ENCODE measurements at regions not wholly inside any gene's neighbourhood (a gene's known extent, or its start where the extent isn't known, plus 50 kb on each side); places are given as distances from the start of the nearest gene placed in this dataset.

DNA sequence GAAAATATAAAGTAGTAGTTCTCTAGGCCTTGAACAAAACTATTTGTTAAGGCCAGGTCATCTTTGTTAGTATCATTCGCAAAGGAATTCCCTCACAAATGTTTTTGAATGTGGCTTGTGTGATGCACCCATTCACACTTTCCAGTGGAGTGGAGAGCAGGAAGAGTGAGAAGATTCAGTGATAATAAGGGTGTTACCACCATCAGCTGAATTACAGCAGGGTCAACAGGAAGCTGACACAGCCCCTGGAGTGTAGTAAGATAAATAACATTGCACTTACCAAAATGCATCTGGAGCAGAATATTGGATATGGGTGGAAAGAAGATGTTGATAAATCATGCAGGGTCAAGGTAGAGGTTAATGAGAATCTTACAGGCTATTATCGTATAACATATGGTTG lies 231.0 kb downstream of the DSC3 start:
- TF ChIP-seq, protein P1, sequence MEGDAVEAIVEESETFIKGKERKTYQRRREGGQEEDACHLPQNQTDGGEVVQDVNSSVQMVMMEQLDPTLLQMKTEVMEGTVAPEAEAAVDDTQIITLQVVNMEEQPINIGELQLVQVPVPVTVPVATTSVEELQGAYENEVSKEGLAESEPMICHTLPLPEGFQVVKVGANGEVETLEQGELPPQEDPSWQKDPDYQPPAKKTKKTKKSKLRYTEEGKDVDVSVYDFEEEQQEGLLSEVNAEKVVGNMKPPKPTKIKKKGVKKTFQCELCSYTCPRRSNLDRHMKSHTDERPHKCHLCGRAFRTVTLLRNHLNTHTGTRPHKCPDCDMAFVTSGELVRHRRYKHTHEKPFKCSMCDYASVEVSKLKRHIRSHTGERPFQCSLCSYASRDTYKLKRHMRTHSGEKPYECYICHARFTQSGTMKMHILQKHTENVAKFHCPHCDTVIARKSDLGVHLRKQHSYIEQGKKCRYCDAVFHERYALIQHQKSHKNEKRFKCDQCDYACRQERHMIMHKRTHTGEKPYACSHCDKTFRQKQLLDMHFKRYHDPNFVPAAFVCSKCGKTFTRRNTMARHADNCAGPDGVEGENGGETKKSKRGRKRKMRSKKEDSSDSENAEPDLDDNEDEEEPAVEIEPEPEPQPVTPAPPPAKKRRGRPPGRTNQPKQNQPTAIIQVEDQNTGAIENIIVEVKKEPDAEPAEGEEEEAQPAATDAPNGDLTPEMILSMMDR (IDR thresholded peaks at IDR 0.05) = no peak
- TF ChIP-seq POLR2A (IDR thresholded peaks at IDR 0.05) = no peak
